ENCODE measurements at regions not wholly inside any gene's neighbourhood (a gene's known extent, or its start where the extent isn't known, plus 50 kb on each side); places are given as distances from the start of the nearest gene placed in this dataset.
"Not testable (repeated sequence)": the region's sequence is repeated elsewhere in the genome, so short reads cannot be mapped to it uniquely, and the experiment has no call there.

- not testable (repeated sequence) for H3K27me3 ChIP-seq (ENCODE audit: control insufficient read depth in 1 of 2, insufficient read depth in 1 of 2, low read length in 2 of 2); H2AK5ac ChIP-seq (ENCODE audit: low read length, severe bottlenecking); H3K36me3 ChIP-seq (ENCODE audit: control insufficient read depth in 1 of 2, insufficient read depth in 2 of 2, low read depth in 1 of 2, low read length in 2 of 2); H3K23ac ChIP-seq (ENCODE audit: low read length in 2 of 2); H3K9me3 ChIP-seq (ENCODE audit: control insufficient read depth, low read length); H3K4ac ChIP-seq (ENCODE audit: low read depth in 1 of 2, low read length in 2 of 2); H2BK120ac ChIP-seq (ENCODE audit: low read depth, low read length)
- Histone ChIP-seq H3K27ac (ENCODE audit: low read length, poor library complexity, severe bottlenecking) (peak overlapping the region; percentile 73), H3K79me1 (replicated peaks; ENCODE audit: low read length, poor library complexity, severe bottlenecking) (peaks cover 13% of the 10 kb centered on the region), H2BK15ac (ENCODE audit: low read depth, poor library complexity, severe bottlenecking) (peak overlapping the region; percentile 62), H3K18ac (ENCODE audit: low read depth in 1 of 2, low read length in 2 of 2) (peak overlapping the region in 1 of 2 experiments; percentile 67), H3K4me1 (ENCODE audit: control insufficient read depth, insufficient read depth, low read depth, low read length) (peaks cover 12% of the 10 kb centered on the region), H4K91ac (ENCODE audit: low read length) (peak overlapping the region; percentile 29), H3K14ac (ENCODE audit: low read length in 2 of 2) (peak overlapping the region in 1 of 2 experiments; percentile 8), H2BK5ac (ENCODE audit: low read depth, low read length, poor library complexity, severe bottlenecking) (peak overlapping the region; percentile 26), H2AFZ (ENCODE audit: low read depth, low read length) (peak overlapping the region; percentile 83), H4K8ac (ENCODE audit: low read length) (peak overlapping the region; percentile 24), H3K9ac (ENCODE audit: low read length) (peak overlapping the region; percentile 76), H3K4me2 (ENCODE audit: low read length, poor library complexity, severe bottlenecking) (peak overlapping the region; percentile 87), H3K4me3 (ENCODE audit: insufficient read depth in 1 of 2, low read depth in 1 of 2, low read length in 2 of 2) (peak overlapping the region; percentile 56 to 79), H2BK12ac (ENCODE audit: low read length in 2 of 2) (peak overlapping the region in 1 of 2 experiments; percentile 32)
- 4% methylated on average over 23 of the region's 23 CpGs for WGBS
- peak; percentile 93 for DNase-seq
These were observed 62.7 kb upstream of the TMEM18 start for GRCh38 chr2:739864-740321.

- no peaks in the 10 kb centered on the region for H3K9me3 ChIP-seq (ENCODE audit: control insufficient read depth, low read length)
- H3K23ac ChIP-seq (ENCODE audit: low read length in 2 of 2) = no peak overlapping the region
- no peak overlapping the region for H4K8ac ChIP-seq (ENCODE audit: low read length)
- H3K4me2 ChIP-seq (ENCODE audit: low read length, poor library complexity, severe bottlenecking) = no peak overlapping the region
- H2AK5ac ChIP-seq (ENCODE audit: low read length, severe bottlenecking) = no peak overlapping the region
- H3K36me3 ChIP-seq (ENCODE audit: control insufficient read depth in 1 of 2, insufficient read depth in 2 of 2, low read depth in 1 of 2, low read length in 2 of 2) = no peaks in the 10 kb centered on the region
- H3K79me1 ChIP-seq (replicated peaks; ENCODE audit: low read length, poor library complexity, severe bottlenecking) = peaks cover 5% of the 10 kb centered on the region
- no peak overlapping the region for H2BK5ac ChIP-seq (ENCODE audit: low read depth, low read length, poor library complexity, severe bottlenecking)
- no peak overlapping the region for H3K9ac ChIP-seq (ENCODE audit: low read length)
- no peak overlapping the region for H2AFZ ChIP-seq (ENCODE audit: low read depth, low read length)
- no peak overlapping the region for H2BK15ac ChIP-seq (ENCODE audit: low read depth, poor library complexity, severe bottlenecking)
- no peak for DNase-seq
- no peak overlapping the region for H2BK12ac ChIP-seq (ENCODE audit: low read length in 2 of 2)
- no peak overlapping the region for H3K18ac ChIP-seq (ENCODE audit: low read depth in 1 of 2, low read length in 2 of 2)
- H3K4me1 ChIP-seq (ENCODE audit: control insufficient read depth, insufficient read depth, low read depth, low read length) = peaks cover 11% of the 10 kb centered on the region
- no peak overlapping the region for H3K14ac ChIP-seq (ENCODE audit: low read length in 2 of 2)
- H4K91ac ChIP-seq (ENCODE audit: low read length) = no peak overlapping the region
- H3K4me3 ChIP-seq (ENCODE audit: insufficient read depth in 1 of 2, low read depth in 1 of 2, low read length in 2 of 2) = no peak overlapping the region
- peaks cover 4 to 9% of the 10 kb centered on the region in 2 experiments for H3K27me3 ChIP-seq (ENCODE audit: control insufficient read depth in 1 of 2, insufficient read depth in 1 of 2, low read length in 2 of 2)
- H2BK120ac ChIP-seq (ENCODE audit: low read depth, low read length) = no peak overlapping the region
- no peak overlapping the region for H3K27ac ChIP-seq (ENCODE audit: low read length, poor library complexity, severe bottlenecking)
- H3K4ac ChIP-seq (ENCODE audit: low read depth in 1 of 2, low read length in 2 of 2) = no peak overlapping the region
These were observed 59.7 kb upstream of the TMEM18 start for GRCh38 chr2:736939-737338.

- Histone ChIP-seq H3K18ac (ENCODE audit: low read depth in 1 of 2, low read length in 2 of 2) (no peak overlapping the region), H2AFZ (ENCODE audit: low read depth, low read length) (no peak overlapping the region), H3K79me1 (replicated peaks; ENCODE audit: low read length, poor library complexity, severe bottlenecking) (no peaks in the 10 kb centered on the region), H2BK120ac (ENCODE audit: low read depth, low read length) (no peak overlapping the region), H3K4ac (ENCODE audit: low read depth in 1 of 2, low read length in 2 of 2) (no peak overlapping the region), H3K9ac (ENCODE audit: low read length) (no peak overlapping the region), H2BK5ac (ENCODE audit: low read depth, low read length, poor library complexity, severe bottlenecking) (no peak overlapping the region), H2AK5ac (ENCODE audit: low read length, severe bottlenecking) (no peak overlapping the region), H3K36me3 (ENCODE audit: control insufficient read depth in 1 of 2, insufficient read depth in 2 of 2, low read depth in 1 of 2, low read length in 2 of 2) (no peaks in the 10 kb centered on the region), H3K27ac (ENCODE audit: low read length, poor library complexity, severe bottlenecking) (no peak overlapping the region), H3K14ac (ENCODE audit: low read length in 2 of 2) (no peak overlapping the region), H3K4me2 (ENCODE audit: low read length, poor library complexity, severe bottlenecking) (no peak overlapping the region), H3K23ac (ENCODE audit: low read length in 2 of 2) (no peak overlapping the region), H3K4me3 (ENCODE audit: insufficient read depth in 1 of 2, low read depth in 1 of 2, low read length in 2 of 2) (no peak overlapping the region), H4K8ac (ENCODE audit: low read length) (no peak overlapping the region), H2BK15ac (ENCODE audit: low read depth, poor library complexity, severe bottlenecking) (no peak overlapping the region), H2BK12ac (ENCODE audit: low read length in 2 of 2) (no peak overlapping the region), H3K27me3 (ENCODE audit: control insufficient read depth in 1 of 2, insufficient read depth in 1 of 2, low read length in 2 of 2) (peaks cover 4 to 13% of the 10 kb centered on the region in 2 experiments), H3K4me1 (ENCODE audit: control insufficient read depth, insufficient read depth, low read depth, low read length) (peaks cover 9% of the 10 kb centered on the region), H4K91ac (ENCODE audit: low read length) (no peak overlapping the region), H3K9me3 (ENCODE audit: control insufficient read depth, low read length) (no peaks in the 10 kb centered on the region)
- no peak for DNase-seq
- WGBS = 35% methylated on average over 5 of the region's 5 CpGs
These were observed 58.5 kb upstream of the TMEM18 start for GRCh38 chr2:735670-736218.

GRCh38 chr2:734496-734895 lies 57.3 kb upstream of the TMEM18 start:
- Histone ChIP-seq H3K14ac (ENCODE audit: low read length in 2 of 2) (no peak overlapping the region), H4K8ac (ENCODE audit: low read length) (no peak overlapping the region), H3K27ac (ENCODE audit: low read length, poor library complexity, severe bottlenecking) (no peak overlapping the region), H2BK120ac (ENCODE audit: low read depth, low read length) (no peak overlapping the region), H2BK12ac (ENCODE audit: low read length in 2 of 2) (no peak overlapping the region), H3K9me3 (ENCODE audit: control insufficient read depth, low read length) (no peaks in the 10 kb centered on the region), H3K4me3 (ENCODE audit: insufficient read depth in 1 of 2, low read depth in 1 of 2, low read length in 2 of 2) (no peak overlapping the region), H4K91ac (ENCODE audit: low read length) (no peak overlapping the region), H3K18ac (ENCODE audit: low read depth in 1 of 2, low read length in 2 of 2) (no peak overlapping the region), H2BK15ac (ENCODE audit: low read depth, poor library complexity, severe bottlenecking) (no peak overlapping the region), H3K4ac (ENCODE audit: low read depth in 1 of 2, low read length in 2 of 2) (no peak overlapping the region), H3K23ac (ENCODE audit: low read length in 2 of 2) (no peak overlapping the region), H3K27me3 (ENCODE audit: control insufficient read depth in 1 of 2, insufficient read depth in 1 of 2, low read length in 2 of 2) (peaks cover 4 to 16% of the 10 kb centered on the region in 2 experiments), H3K79me1 (replicated peaks; ENCODE audit: low read length, poor library complexity, severe bottlenecking) (no peaks in the 10 kb centered on the region), H2AK5ac (ENCODE audit: low read length, severe bottlenecking) (no peak overlapping the region), H3K9ac (ENCODE audit: low read length) (no peak overlapping the region), H3K36me3 (ENCODE audit: control insufficient read depth in 1 of 2, insufficient read depth in 2 of 2, low read depth in 1 of 2, low read length in 2 of 2) (no peaks in the 10 kb centered on the region), H2AFZ (ENCODE audit: low read depth, low read length) (no peak overlapping the region), H3K4me1 (ENCODE audit: control insufficient read depth, insufficient read depth, low read depth, low read length) (peaks cover 4% of the 10 kb centered on the region), H3K4me2 (ENCODE audit: low read length, poor library complexity, severe bottlenecking) (no peak overlapping the region), H2BK5ac (ENCODE audit: low read depth, low read length, poor library complexity, severe bottlenecking) (no peak overlapping the region)
- WGBS = 87% methylated on average over 5 of the region's 8 CpGs
- no peak for DNase-seq

All from mesenchymal stem cell (in vitro differentiated cells and primary cell).